ENCODE measurements at regions not wholly inside any gene's neighbourhood (a gene's known extent, or its start where the extent isn't known, plus 50 kb on each side); places are given as distances from the start of the nearest gene placed in this dataset.
"Not testable (repeated sequence)": the region's sequence is repeated elsewhere in the genome, so short reads cannot be mapped to it uniquely, and the experiment has no call there.

DNA sequence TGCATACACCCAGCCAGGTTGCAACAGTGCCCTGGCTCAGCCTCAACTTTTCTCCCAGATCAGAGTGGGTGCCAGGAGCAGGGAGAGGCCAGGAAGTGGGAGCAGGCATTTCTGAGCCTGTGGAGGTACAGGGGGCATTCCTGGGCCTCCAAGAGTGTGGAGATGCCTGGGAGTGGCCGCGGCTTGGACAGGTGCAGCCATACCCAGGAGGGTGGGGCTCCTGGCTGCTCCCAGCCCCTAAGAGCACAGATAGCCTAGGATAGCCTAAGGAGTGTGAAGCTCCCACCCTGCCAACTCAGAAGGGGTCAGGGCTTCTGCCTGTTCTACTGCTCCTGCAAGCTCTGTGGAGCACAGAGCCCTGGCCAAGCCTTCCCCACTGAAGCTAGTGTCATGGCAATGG lies 543.4 kb downstream of the RPL10L start:
- Histone ChIP-seq H3K9me1 (ENCODE audit: control insufficient read depth, insufficient read depth, low read length) (no peaks in the 10 kb centered on the region), H3K9me3 (replicated peaks; ENCODE audit: control insufficient read depth, insufficient read depth, low read depth, low read length) (no peaks in the 10 kb centered on the region), H3K27me3 (ENCODE audit: control insufficient read depth in 2 of 2, insufficient read depth in 2 of 2, low read length in 2 of 2) (no peaks in the 10 kb centered on the region), H3K27ac (ENCODE audit: extremely low read depth, low read depth, low read length) (no peak overlapping the region), H3K36me3 (ENCODE audit: control insufficient read depth, insufficient read depth, low read length) (no peaks in the 10 kb centered on the region), H3K4me2 (ENCODE audit: insufficient read depth, low read length) (no peak overlapping the region), H2AFZ (ENCODE audit: low read depth, low read length) (no peak overlapping the region), H4K20me1 (replicated peaks; ENCODE audit: control insufficient read depth, insufficient read depth, low read length) (no peaks in the 10 kb centered on the region), H3K4me3 (no peak overlapping the region), H3K4me1 (replicated peaks in 1 of 2; ENCODE audit: control insufficient read depth in 2 of 2, insufficient read depth in 2 of 2, low read length in 2 of 2) (no peaks in the 10 kb centered on the region), H3K9ac (ENCODE audit: insufficient read depth in 1 of 2, low read depth in 2 of 2, low read length in 2 of 2) (no peak overlapping the region), H3K79me2 (ENCODE audit: control insufficient read depth, insufficient read depth, low read length) (no peaks in the 10 kb centered on the region)
- intact Hi-C loops (cut with micrococcal nuclease) (no loop called here), in situ Hi-C loops (cut with MboI) (no loop called here)
- TF ChIP-seq U2AF1 (optimal IDR thresholded peaks at IDR 0.05; ENCODE audit: low read depth, low read length): no peak
- TF ChIP-seq ASH1L (IDR thresholded peaks at IDR 0.05; ENCODE audit: borderline replicate concordance, low read depth, partially characterized antibody): no peak
- TF ChIP-seq NFE2 (IDR thresholded peaks at IDR 0.05; ENCODE audit: low read depth): no peak
- TF ChIP-seq, protein P1, sequence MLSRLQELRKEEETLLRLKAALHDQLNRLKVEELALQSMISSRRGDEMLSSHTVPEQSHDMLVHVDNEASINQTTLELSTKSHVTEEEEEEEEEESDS (CRISPR knock-in tag; IDR thresholded peaks at IDR 0.05): no peak
- no peak for TF ChIP-seq ZNF507 (tag; conservative IDR thresholded peaks at IDR 0.05)
- no peak for TF ChIP-seq ZNF584 (CRISPR knock-in tag; IDR thresholded peaks at IDR 0.05; ENCODE audit: low read depth)
- no peak for TF ChIP-seq ILF3 (IDR thresholded peaks at IDR 0.05; ENCODE audit: borderline replicate concordance)
- TF ChIP-seq CC2D1A (IDR thresholded peaks at IDR 0.05): no peak
- POLR2A ChIA-PET: no interaction called here
- CTCF ChIA-PET (ENCODE audit: low intra/inter-chr PET ratio): no interaction called here
- no peak for FAIRE-seq
- no TSS peak for BruUV-seq (replicated peaks)
- WGBS (ENCODE audit: insufficient coverage, low coverage, missing lambda C conversion rate): 0% methylated on average over 2 of the region's 2 CpGs
- no peak for DNase-seq (ENCODE audit: extremely low read depth in 1 of 4, low spot score in 3 of 4)
- ATAC-seq: no peak

- ATAC-seq, FAIRE-seq: not testable (repeated sequence)
Observed at GRCh38 chr14:46100901-46101300, 550.7 kb downstream of the RPL10L start.

More at GRCh38 chr14:46100901-46101300, 550.7 kb downstream of the RPL10L start:
- H2AFZ ChIP-seq (ENCODE audit: low read depth, low read length); in situ Hi-C loops (cut with MboI); H3K36me3 ChIP-seq (ENCODE audit: control insufficient read depth, insufficient read depth, low read length); H3K4me1 ChIP-seq (replicated peaks in 1 of 2; ENCODE audit: control insufficient read depth in 2 of 2, insufficient read depth in 2 of 2, low read length in 2 of 2); H3K9ac ChIP-seq (ENCODE audit: insufficient read depth in 1 of 2, low read depth in 2 of 2, low read length in 2 of 2); H3K27ac ChIP-seq (ENCODE audit: extremely low read depth, low read depth, low read length); CTCF ChIA-PET (ENCODE audit: low intra/inter-chr PET ratio); H3K9me3 ChIP-seq (replicated peaks; ENCODE audit: control insufficient read depth, insufficient read depth, low read depth, low read length); DNase-seq (ENCODE audit: extremely low read depth in 1 of 4, low spot score in 3 of 4); H3K4me3 ChIP-seq; H3K79me2 ChIP-seq (ENCODE audit: control insufficient read depth, insufficient read depth, low read length); H3K4me2 ChIP-seq (ENCODE audit: insufficient read depth, low read length); H3K27me3 ChIP-seq (ENCODE audit: control insufficient read depth in 2 of 2, insufficient read depth in 2 of 2, low read length in 2 of 2); BruUV-seq (replicated peaks); H4K20me1 ChIP-seq (replicated peaks; ENCODE audit: control insufficient read depth, insufficient read depth, low read length); H3K9me1 ChIP-seq (ENCODE audit: control insufficient read depth, insufficient read depth, low read length); POLR2A ChIA-PET; intact Hi-C loops (cut with micrococcal nuclease): not testable (repeated sequence)
- 0% methylated on average over 6 of the region's 8 CpGs for WGBS (ENCODE audit: insufficient coverage, low coverage, missing lambda C conversion rate)
